ENCODE measurements at regions not wholly inside any gene's neighbourhood (a gene's known extent, or its start where the extent isn't known, plus 50 kb on each side); places are given as distances from the start of the nearest gene placed in this dataset.

- intact Hi-C loops (cut with DNase I): no loop called here
- no peak for DNase-seq
These were observed 817.0 kb downstream of the TUSC7 start for GRCh38 chr3:117526470-117527079.

GRCh38 chr3:117527346-117527745, 817.8 kb downstream of the TUSC7 start:
- intact Hi-C loops (cut with DNase I): no loop called here
- peaks cover 4% of the 10 kb centered on the region for H3K4me1 ChIP-seq
- H3K27ac ChIP-seq: no peak overlapping the region
- H3K4me3 ChIP-seq: no peak overlapping the region
- no peaks in the 10 kb centered on the region for H3K36me3 ChIP-seq
- no peaks in the 10 kb centered on the region for H3K27me3 ChIP-seq (ENCODE audit: low read depth)
- H3K9me3 ChIP-seq: no peaks in the 10 kb centered on the region
- no peak for TF ChIP-seq CTCF (IDR thresholded peaks at IDR 0.05)
- DNase-seq (no peak), ATAC-seq (peak; percentile 67 to 73)

More at GRCh38 chr3:117526470-117527079, 817.0 kb downstream of the TUSC7 start:
- Histone ChIP-seq H3K27me3 (ENCODE audit: low read depth) (no peaks in the 10 kb centered on the region), H3K27ac (no peak overlapping the region), H3K9me3 (no peaks in the 10 kb centered on the region), H3K36me3 (no peaks in the 10 kb centered on the region), H3K4me3 (no peak overlapping the region), H3K4me1 (peaks cover 4% of the 10 kb centered on the region)
- peak; percentile 63 to 74 for ATAC-seq
- peak; percentile 61 for TF ChIP-seq CTCF (IDR thresholded peaks at IDR 0.05)

GRCh38 chr3:117528688-117529087, 819.1 kb downstream of the TUSC7 start:
- Histone ChIP-seq H3K36me3 (no peaks in the 10 kb centered on the region), H3K4me3 (no peak overlapping the region), H3K4me1 (peaks cover 4% of the 10 kb centered on the region), H3K9me3 (no peaks in the 10 kb centered on the region), H3K27ac (no peak overlapping the region), H3K27me3 (ENCODE audit: low read depth) (no peaks in the 10 kb centered on the region)
- ATAC-seq (no peak), DNase-seq (no peak)
- intact Hi-C loops (cut with DNase I): no loop called here
- no peak for TF ChIP-seq CTCF (IDR thresholded peaks at IDR 0.05)

GRCh38 chr3:117531078-117531767, 821.6 kb downstream of the TUSC7 start:
- Histone ChIP-seq H3K4me3 (no peak overlapping the region), H3K4me1 (peaks cover 4% of the 10 kb centered on the region), H3K36me3 (no peaks in the 10 kb centered on the region), H3K9me3 (no peaks in the 10 kb centered on the region), H3K27ac (no peak overlapping the region), H3K27me3 (ENCODE audit: low read depth) (no peaks in the 10 kb centered on the region)
- intact Hi-C loops (cut with DNase I): no loop called here
- ATAC-seq (no peak), DNase-seq (no peak)
- TF ChIP-seq CTCF (IDR thresholded peaks at IDR 0.05): no peak

GRCh38 chr3:117532268-117532667, 822.7 kb downstream of the TUSC7 start:
- intact Hi-C loops (cut with DNase I): no loop called here
- Histone ChIP-seq H3K4me1 (no peaks in the 10 kb centered on the region), H3K4me3 (no peak overlapping the region), H3K36me3 (no peaks in the 10 kb centered on the region), H3K27ac (no peak overlapping the region), H3K9me3 (no peaks in the 10 kb centered on the region), H3K27me3 (ENCODE audit: low read depth) (no peaks in the 10 kb centered on the region)
- no peak for TF ChIP-seq CTCF (IDR thresholded peaks at IDR 0.05)
- DNase-seq (no peak), ATAC-seq (no peak)

All from lower lobe of right lung (tissue), 2 donors.